ENCODE measurements at regions not wholly inside any gene's neighbourhood (a gene's known extent, or its start where the extent isn't known, plus 50 kb on each side); places are given as distances from the start of the nearest gene placed in this dataset.

DNA sequence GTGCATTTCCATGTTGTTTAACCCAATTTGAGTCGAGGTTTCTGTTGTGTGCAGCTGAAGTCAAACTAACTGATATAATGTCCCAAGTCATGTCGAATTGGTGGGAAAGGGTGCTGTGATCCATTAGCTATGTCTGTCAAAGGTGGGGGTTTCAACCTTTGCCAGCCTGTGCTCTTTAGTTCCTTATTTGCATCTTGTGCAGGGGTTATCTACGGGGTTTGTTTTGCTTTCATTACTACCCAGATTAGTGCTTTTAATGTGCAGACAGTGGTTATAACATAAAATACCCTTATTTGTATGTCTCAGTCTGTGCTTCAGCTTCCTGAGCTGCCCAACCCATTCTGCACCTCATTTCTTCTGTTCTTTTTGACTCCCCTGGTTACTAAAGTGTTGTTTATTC, 271.9 kb upstream of the CXCR4 start:
- TF ChIP-seq CTCF (IDR thresholded peaks at IDR 0.05 in 2 of 3, conservative IDR thresholded peaks at IDR 0.05 in 1 of 3; ENCODE audit: insufficient read depth in 2 of 3, low read depth in 1 of 3, low read length in 3 of 3) (no peak), ZNF324 (CRISPR knock-in tag; IDR thresholded peaks at IDR 0.05) (no peak), HDAC6 (IDR thresholded peaks at IDR 0.05; ENCODE audit: low read depth, low read length) (no peak), SNAPC5 (CRISPR knock-in tag; IDR thresholded peaks at IDR 0.05) (no peak), SMAD2 (IDR thresholded peaks at IDR 0.05; ENCODE audit: low read depth, low read length) (no peak), HOMEZ (CRISPR knock-in tag; IDR thresholded peaks at IDR 0.05) (no peak), POLR2A (conservative IDR thresholded peaks at IDR 0.05) (no peak), JUND (IDR thresholded peaks at IDR 0.05; ENCODE audit: borderline replicate concordance, low read depth, low read length) (no peak), JUND (tag; IDR thresholded peaks at IDR 0.05; ENCODE audit: borderline replicate concordance, low read depth, low read length) (no peak), JUNB (CRISPR knock-in tag; conservative IDR thresholded peaks at IDR 0.05) (no peak)
- TF ChIP-seq, protein P1, sequence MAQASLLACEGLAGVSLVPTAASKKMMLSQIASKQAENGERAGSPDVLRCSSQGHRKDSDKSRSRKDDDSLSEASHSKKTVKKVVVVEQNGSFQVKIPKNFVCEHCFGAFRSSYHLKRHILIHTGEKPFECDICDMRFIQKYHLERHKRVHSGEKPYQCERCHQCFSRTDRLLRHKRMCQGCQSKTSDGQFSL (CRISPR knock-in tag; IDR thresholded peaks at IDR 0.05): no peak
- TF ChIP-seq, protein P1 (tag; IDR thresholded peaks at IDR 0.05): no peak
- TF ChIP-seq, protein P2, sequence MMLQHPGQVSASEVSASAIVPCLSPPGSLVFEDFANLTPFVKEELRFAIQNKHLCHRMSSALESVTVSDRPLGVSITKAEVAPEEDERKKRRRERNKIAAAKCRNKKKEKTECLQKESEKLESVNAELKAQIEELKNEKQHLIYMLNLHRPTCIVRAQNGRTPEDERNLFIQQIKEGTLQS (IDR thresholded peaks at IDR 0.05): no peak
- TF ChIP-seq, protein P2 (CRISPR knock-in tag; conservative IDR thresholded peaks at IDR 0.05): no peak
